ENCODE measurements at regions not wholly inside any gene's neighbourhood (a gene's known extent, or its start where the extent isn't known, plus 50 kb on each side); places are given as distances from the start of the nearest gene placed in this dataset.

DNA sequence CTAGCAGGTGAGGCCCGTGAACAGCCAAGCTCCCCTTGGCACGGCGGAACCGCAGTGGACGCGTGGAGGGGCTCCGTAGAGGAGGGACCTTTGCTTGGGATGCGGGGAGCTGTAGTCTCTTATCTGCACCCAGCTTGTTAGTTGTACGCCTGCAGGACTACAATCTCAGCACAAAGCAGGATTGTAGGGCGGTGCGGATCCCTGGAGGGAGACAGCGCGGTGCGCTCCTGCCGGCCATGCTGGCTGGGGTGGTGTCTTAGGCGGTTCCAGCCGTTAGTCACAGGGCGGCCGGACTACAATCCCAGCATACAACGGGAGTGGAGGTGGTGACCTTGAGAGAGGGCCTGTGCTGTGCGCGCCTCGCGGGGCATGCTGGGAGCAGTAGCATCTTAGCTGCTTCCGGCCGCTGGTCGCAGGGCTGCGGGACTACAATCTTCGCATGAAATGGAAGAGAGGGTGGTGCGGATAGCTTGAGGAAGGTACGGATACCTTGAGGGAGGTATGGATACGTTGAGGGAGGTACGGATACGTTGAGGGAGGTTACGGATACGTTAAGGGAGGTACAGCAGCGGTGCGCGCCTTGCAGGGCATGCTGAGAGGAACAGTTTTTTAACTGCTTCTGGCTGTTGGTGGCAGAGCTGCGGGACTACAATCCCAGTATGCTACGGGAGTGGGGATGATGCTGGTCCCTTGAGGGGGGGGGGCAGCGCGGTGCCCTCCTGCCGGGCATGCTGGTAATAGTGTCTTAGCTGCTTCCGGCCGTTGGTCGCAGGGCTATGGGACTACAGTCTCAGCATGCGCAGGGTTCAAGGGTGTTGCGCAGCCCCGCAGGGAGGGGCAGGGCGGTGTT, 1419.1 kb downstream of the UQCRFS1 start:
- no peaks in the 10 kb centered on the region for H3K27me3 ChIP-seq (ENCODE audit: control insufficient read depth, insufficient read depth, low read length)
- DNase-seq (ENCODE audit: low read depth) (peak; percentile 88), FAIRE-seq (no peak)
- TF ChIP-seq CTCF (IDR thresholded peaks at IDR 0.05; ENCODE audit: insufficient read depth, low read length, severe bottlenecking), result no peak
- H3K36me3 ChIP-seq (ENCODE audit: control insufficient read depth, insufficient read depth, low read length), result peaks cover 1% of the 10 kb centered on the region
- H3K4me3 ChIP-seq (ENCODE audit: low read depth, low read length), result peak overlapping the region; percentile 99

DNA sequence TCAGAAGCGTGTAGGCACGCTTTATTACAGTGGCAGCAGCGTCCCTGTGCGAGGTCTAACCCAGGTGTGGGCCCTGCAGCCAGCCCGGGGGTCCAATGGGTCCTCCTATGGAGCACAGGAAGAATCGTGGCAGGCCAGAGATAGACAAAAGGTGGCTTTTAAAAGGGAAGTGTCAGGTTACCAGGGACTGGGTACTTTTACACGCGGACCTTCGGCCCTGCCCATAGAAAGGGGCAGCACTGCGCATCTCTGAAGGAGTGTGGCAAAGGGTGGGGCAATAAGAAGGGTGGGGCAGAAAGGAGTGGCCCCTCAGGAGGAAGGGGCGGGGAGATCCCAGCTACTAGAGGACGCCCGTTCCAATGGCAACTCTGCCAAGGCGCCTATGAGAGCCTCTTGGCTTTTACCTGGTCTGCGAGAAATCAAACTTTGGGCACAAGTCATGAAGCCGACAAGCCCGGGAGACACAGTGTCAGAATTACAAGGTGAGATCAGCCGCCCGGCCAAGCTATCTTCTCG, 1419.8 kb downstream of the UQCRFS1 start:
- peak overlapping the region; percentile 99 for H3K4me3 ChIP-seq (ENCODE audit: low read depth, low read length)
- peaks cover 1% of the 10 kb centered on the region for H3K36me3 ChIP-seq (ENCODE audit: control insufficient read depth, insufficient read depth, low read length)
- TF ChIP-seq CTCF (IDR thresholded peaks at IDR 0.05; ENCODE audit: insufficient read depth, low read length, severe bottlenecking), result no peak
- DNase-seq (ENCODE audit: low read depth), result peak; percentile 81
- FAIRE-seq, result no peak
- no peaks in the 10 kb centered on the region for H3K27me3 ChIP-seq (ENCODE audit: control insufficient read depth, insufficient read depth, low read length)

DNA sequence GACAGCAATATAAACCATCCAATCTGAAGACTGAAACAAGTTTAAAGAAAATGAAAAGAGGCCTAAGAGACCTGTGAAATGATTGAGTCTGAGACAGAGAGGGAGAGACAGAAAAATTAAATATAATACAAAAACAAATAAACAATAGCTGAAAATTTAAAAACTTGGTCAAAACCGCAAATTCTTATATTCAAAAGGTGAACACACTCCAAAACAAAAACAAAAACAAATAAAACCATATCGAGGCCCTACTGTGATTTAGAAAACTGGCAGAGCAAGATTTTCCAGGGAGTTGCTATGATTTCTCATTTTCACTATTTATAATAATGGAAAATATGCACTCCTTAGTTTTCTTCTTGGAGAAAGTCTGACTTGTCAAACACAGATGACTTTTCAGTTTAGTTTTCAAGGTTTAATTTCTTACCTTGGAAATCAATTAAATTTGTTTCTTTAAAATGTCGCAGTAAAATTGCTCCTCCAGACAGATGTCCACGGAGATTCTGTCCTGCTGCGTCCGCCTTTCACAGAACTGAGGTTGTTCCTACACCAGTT, 1420.3 kb downstream of the UQCRFS1 start:
- H3K36me3 ChIP-seq (ENCODE audit: control insufficient read depth, insufficient read depth, low read length), result peaks cover 1% of the 10 kb centered on the region
- H3K27me3 ChIP-seq (ENCODE audit: control insufficient read depth, insufficient read depth, low read length), result no peaks in the 10 kb centered on the region
- DNase-seq (ENCODE audit: low read depth), result no peak
- peak overlapping the region; percentile 99 for H3K4me3 ChIP-seq (ENCODE audit: low read depth, low read length)
- FAIRE-seq, result no peak
- no peak for TF ChIP-seq CTCF (IDR thresholded peaks at IDR 0.05; ENCODE audit: insufficient read depth, low read length, severe bottlenecking)

- TF ChIP-seq CTCF (IDR thresholded peaks at IDR 0.05; ENCODE audit: insufficient read depth, low read length, severe bottlenecking), result no peak
- DNase-seq (ENCODE audit: low read depth) (no peak), FAIRE-seq (no peak)
- peaks cover 3% of the 10 kb centered on the region for H3K36me3 ChIP-seq (ENCODE audit: control insufficient read depth, insufficient read depth, low read length)
- no peak overlapping the region for H3K4me3 ChIP-seq (ENCODE audit: low read depth, low read length)
- H3K27me3 ChIP-seq (ENCODE audit: control insufficient read depth, insufficient read depth, low read length), result no peaks in the 10 kb centered on the region
Measured at GRCh38 chr19:27780367-27781075, 1432.4 kb downstream of the UQCRFS1 start.

GRCh38 chr19:27779954-27780353, 1433.0 kb downstream of the UQCRFS1 start:
- DNase-seq (ENCODE audit: low read depth) (no peak), FAIRE-seq (no peak)
- H3K36me3 ChIP-seq (ENCODE audit: control insufficient read depth, insufficient read depth, low read length), result peaks cover 4% of the 10 kb centered on the region

More at GRCh38 chr19:27779954-27780353, 1433.0 kb downstream of the UQCRFS1 start:
- no peak for TF ChIP-seq CTCF (IDR thresholded peaks at IDR 0.05; ENCODE audit: insufficient read depth, low read length, severe bottlenecking)
- no peaks in the 10 kb centered on the region for H3K27me3 ChIP-seq (ENCODE audit: control insufficient read depth, insufficient read depth, low read length)
- H3K4me3 ChIP-seq (ENCODE audit: low read depth, low read length), result no peak overlapping the region

All from bronchial epithelial cell (primary cell).